ENCODE measurements at regions not wholly inside any gene's neighbourhood (a gene's known extent, or its start where the extent isn't known, plus 50 kb on each side); places are given as distances from the start of the nearest gene placed in this dataset.
"Not testable (repeated sequence)": the region's sequence is repeated elsewhere in the genome, so short reads cannot be mapped to it uniquely, and the experiment has no call there.

DNA sequence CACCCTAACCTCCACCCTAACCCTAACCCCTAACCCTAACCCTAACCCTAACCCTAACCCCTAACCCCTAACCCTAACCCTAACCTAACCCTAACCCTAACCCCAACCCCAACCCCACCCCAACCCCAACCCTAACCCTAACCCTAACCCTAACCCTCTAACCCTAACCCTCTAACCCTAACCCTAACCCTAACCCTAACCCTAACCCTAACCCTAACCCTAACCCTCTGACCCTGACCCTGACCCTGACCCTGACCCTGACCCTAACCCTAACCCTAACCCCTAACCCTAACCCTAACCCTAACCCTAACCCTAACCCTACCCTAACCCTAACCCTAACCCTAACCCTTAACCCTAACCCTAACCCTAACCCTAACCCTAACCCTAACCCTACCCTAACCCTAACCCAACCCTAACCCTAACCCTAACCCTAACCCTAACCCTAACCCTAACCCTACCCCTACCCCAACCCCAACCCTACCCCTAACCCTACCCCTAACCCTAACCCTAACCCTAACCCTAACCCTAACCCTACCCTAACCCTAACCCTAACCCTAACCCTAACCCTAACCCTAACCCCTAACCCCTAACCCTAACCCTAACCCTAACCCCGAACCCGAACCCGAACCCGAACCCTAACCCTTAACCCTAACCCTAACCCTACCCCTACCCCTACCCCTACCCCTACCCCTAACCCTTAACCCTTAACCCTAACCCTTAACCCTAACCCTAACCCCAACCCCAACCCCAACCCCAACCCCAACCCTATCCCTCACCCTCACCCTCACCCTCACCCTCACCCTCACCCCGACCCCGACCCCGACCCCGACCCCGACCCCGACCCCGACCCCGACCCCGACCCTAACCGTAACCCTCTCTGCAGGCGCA, 186.2 kb upstream of the CHL1 start:
- H3K4me3 ChIP-seq (replicated peaks in 1 of 2; ENCODE audit: low read depth in 2 of 2, low read length in 2 of 2), result not testable (repeated sequence)
- peak in 1 of 2 donors; percentile 13 for DNase-seq (ENCODE audit: low read depth in 2 of 2)

DNA sequence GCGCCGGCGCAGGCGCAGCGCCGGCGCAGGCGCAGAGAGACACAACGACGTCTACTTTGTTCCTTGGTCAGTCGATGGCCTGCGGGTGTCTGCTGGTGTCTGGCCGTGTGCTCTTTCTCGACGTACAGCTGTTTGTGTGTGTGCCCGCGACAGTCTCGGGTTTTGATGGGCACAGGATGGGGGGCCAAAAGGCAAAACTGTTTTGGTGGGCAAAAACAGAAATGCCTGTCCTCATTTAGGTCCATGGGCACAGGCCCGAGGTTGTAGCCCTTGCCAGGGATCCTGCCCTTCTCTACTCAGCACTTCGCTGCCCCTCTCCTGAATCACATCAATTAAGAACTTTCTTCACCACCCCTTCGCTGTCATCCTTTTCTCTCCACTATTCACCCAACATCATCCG, 184.8 kb upstream of the CHL1 start:
- peak in 1 of 2 donors; percentile 22 for DNase-seq (ENCODE audit: low read depth in 2 of 2)
- TF ChIP-seq, protein P1, sequence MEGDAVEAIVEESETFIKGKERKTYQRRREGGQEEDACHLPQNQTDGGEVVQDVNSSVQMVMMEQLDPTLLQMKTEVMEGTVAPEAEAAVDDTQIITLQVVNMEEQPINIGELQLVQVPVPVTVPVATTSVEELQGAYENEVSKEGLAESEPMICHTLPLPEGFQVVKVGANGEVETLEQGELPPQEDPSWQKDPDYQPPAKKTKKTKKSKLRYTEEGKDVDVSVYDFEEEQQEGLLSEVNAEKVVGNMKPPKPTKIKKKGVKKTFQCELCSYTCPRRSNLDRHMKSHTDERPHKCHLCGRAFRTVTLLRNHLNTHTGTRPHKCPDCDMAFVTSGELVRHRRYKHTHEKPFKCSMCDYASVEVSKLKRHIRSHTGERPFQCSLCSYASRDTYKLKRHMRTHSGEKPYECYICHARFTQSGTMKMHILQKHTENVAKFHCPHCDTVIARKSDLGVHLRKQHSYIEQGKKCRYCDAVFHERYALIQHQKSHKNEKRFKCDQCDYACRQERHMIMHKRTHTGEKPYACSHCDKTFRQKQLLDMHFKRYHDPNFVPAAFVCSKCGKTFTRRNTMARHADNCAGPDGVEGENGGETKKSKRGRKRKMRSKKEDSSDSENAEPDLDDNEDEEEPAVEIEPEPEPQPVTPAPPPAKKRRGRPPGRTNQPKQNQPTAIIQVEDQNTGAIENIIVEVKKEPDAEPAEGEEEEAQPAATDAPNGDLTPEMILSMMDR (IDR thresholded peaks at IDR 0.05; ENCODE audit: low read depth, low read length), result no peak
- peak overlapping the region in 1 of 2 donors; percentile 10 for H3K4me3 ChIP-seq (replicated peaks in 1 of 2; ENCODE audit: low read depth in 2 of 2, low read length in 2 of 2)

DNA sequence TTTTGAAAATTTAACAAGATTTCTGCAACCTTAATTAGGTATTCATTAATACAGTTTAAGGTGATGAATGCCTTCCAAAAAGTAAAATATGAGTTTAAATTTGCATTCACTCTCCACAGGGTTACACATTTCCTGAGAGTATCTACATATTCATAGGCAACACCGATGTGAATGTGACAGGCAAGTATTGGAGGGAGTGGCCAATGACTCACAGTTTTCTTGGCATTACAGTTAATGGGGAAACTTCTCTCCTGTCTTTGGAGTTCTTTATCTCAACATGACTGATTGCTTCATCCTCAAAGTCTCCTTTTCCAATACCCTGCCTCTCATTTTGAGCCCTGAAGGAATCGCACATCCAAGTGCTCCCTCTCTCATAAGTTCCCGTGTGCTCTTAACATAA, 181.9 kb upstream of the CHL1 start:
- no peak for DNase-seq (ENCODE audit: low read depth in 2 of 2)
- no peak overlapping the region for H3K4me3 ChIP-seq (replicated peaks in 1 of 2; ENCODE audit: low read depth in 2 of 2, low read length in 2 of 2)
- TF ChIP-seq, protein P1 (IDR thresholded peaks at IDR 0.05; ENCODE audit: low read depth, low read length), result no peak

DNA sequence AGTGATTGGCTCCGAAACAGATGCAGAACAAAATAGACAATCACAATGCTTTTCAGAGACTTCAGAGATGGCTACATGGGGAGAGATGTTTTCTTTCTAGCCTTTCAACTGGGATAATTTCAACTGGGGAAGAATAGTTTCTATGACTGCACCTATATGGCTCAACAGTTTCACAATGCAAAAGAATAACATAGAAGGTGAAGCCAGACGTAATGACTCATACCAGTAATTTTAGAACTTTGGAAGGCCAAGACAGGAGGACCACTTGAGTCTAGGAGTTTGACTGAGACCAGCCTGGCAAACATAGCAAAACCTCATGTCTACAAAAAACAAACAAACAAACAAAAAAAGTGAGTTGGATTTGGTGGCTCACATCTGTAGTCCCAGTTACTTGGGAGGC, 180.2 kb upstream of the CHL1 start:
- TF ChIP-seq, protein P1 (IDR thresholded peaks at IDR 0.05; ENCODE audit: low read depth, low read length), result no peak

DNA sequence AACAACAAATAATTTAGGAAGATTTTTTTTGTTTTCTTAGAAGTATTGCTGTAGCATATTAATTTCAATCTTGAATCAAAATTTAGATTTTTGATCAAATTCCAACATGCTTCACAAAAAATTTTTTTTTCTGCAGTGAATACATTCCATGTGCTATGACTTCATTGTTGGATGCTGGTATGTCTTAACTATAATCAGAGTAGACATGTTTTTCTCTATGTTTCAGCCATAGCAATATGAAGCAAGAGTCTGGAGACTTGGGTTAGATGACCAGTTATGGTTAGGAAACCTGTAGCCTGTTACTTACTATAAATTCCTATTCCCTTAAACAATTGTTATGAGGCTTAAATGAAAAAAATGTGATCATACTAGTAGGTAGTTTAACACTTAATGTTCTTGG, 176.1 kb upstream of the CHL1 start:
- TF ChIP-seq, protein P1 (IDR thresholded peaks at IDR 0.05; ENCODE audit: low read depth, low read length), result no peak
- DNase-seq (ENCODE audit: low read depth in 2 of 2), result no peak

More for the DNA sequence above, 180.2 kb upstream of the CHL1 start:
- no peak overlapping the region for H3K4me3 ChIP-seq (replicated peaks in 1 of 2; ENCODE audit: low read depth in 2 of 2, low read length in 2 of 2)
- DNase-seq (ENCODE audit: low read depth in 2 of 2), result no peak

DNA sequence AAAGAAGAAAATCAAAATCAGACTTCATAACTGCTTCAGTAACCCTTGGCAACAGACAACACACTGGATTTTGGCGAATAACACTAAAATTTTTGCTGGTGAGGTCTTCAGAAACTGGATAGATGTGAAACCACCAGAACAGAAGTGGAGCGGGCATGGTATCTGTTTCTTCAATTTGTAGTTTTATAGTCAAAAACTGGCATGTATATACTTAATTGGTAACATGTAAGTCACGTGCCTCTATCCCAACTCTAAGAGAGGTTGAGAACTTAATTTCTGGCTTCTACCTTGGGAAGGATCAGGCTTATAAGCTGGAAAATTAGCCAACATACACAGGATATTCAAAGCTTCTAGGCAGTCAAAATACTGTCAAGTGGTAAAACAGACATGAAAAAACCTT, 172.6 kb upstream of the CHL1 start:
- TF ChIP-seq, protein P1 (IDR thresholded peaks at IDR 0.05; ENCODE audit: low read depth, low read length), result no peak
- no peak for DNase-seq (ENCODE audit: low read depth in 2 of 2)
- H3K4me3 ChIP-seq (replicated peaks in 1 of 2; ENCODE audit: low read depth in 2 of 2, low read length in 2 of 2), result no peak overlapping the region

More for the DNA sequence above, 176.1 kb upstream of the CHL1 start:
- no peak overlapping the region for H3K4me3 ChIP-seq (replicated peaks in 1 of 2; ENCODE audit: low read depth in 2 of 2, low read length in 2 of 2)

DNA sequence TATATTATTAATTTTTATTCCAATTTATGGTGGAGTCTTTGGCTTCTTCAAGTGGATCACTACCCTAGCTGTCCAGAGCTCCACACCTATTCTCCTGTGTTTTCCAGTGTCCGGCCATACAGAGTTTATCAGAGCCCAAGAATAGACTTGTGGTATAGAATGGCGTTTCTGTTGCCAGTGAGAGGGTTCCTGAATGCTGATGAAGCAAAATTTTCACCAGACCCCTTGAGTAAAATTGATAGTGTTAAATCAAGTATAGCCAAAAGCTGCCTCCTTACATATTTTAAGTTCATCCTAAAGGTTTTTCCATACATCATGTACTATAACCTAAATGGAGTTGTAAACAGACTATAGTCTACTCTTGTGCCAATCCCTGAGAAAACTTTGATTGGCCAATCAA, 171.5 kb upstream of the CHL1 start:
- no peak for DNase-seq (ENCODE audit: low read depth in 2 of 2)
- no peak overlapping the region for H3K4me3 ChIP-seq (replicated peaks in 1 of 2; ENCODE audit: low read depth in 2 of 2, low read length in 2 of 2)
- TF ChIP-seq, protein P1 (IDR thresholded peaks at IDR 0.05; ENCODE audit: low read depth, low read length), result no peak

DNA sequence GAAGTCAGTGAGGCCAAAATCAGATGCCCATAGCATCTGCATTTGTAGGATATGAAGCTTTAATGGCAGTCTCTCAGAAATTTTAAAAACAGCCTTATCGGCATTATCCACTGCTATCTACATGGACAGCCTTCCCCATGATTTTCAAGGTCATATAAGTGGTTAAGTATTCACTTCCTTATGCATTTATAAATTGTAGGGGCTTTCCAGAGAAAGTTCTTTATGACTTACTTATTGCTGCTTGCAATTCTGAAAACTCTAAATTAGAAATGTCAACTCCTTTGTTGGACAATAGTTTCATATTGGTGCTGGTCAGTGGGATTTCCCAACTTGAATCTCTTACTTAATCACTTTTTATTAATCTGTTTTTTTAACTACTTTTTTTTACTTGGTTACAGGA, 160.6 kb upstream of the CHL1 start:
- not testable (repeated sequence) for DNase-seq (ENCODE audit: low read depth in 2 of 2); H3K4me3 ChIP-seq (replicated peaks in 1 of 2; ENCODE audit: low read depth in 2 of 2, low read length in 2 of 2)

DNA sequence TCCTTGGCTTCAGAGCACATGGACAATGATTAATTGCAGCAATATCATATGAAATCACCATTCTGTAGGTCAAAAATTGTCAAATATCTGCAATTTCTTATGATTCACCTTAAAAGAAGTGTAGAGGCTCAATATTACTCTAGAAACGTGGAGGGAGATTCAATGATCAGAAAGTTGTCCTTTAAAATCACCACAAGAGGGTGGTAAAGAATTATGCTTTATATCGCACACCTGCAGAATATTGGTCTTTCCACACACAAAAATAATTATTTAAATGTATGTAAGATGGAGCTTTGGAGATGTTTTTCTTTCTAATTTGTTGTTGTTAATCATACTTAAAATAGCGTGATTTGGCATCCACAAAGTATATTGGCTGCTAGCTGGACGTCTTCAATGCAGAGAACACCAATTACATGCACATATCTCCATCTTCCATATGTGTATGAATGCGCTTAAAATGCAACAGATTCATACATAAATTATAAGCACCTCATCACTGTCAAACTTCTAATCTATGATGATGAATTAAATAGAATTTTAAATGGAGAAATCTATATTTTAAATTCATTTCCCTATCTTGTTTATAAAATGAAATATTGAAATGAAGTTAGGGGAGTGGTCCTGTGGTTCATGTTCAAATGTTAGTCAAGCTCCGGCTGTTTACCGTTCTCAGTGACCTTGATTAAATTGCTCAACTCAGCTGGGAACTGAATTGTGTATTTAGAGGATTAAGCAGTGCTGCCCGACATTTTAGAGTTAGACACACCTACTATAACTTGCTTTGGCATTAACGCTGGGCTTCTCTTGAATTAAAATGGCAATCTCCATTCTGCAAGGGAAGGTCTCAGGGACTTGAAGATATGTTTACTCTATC, 153.5 kb upstream of the CHL1 start:
- DNase-seq (ENCODE audit: low read depth in 2 of 2), result peak; percentile 5 to 26
- H3K4me3 ChIP-seq (replicated peaks in 1 of 2; ENCODE audit: low read depth in 2 of 2, low read length in 2 of 2), result not testable (repeated sequence)
